Endothelial cell of umbilical vein (primary cell): ENCODE measurements at regions not wholly inside any gene's neighbourhood (a gene's known extent, or its start where the extent isn't known, plus 50 kb on each side); places are given as distances from the start of the nearest gene placed in this dataset.

Experiments
- BruUV-seq: library from RNA; stranded (reverse); fragments of 400-500 nt; replicated peaks from 2 replicates; lab custom pipeline; 2021; lab: Mats Ljungman, UMichigan
- CTCF ChIA-PET: fragments of 300-600, 350-600 bp; sonication (Branson Sonifier 250); formaldehyde crosslinking; loops from one replicate; lab custom pipeline; 2021; ENCODE audit warnings: antibody characterized with exemption, inconsistent platforms; lab: Charles Lee
- POLR2A ChIA-PET: fragments of 300-600, 350-600 bp; sonication (Branson Sonifier 250); formaldehyde crosslinking; loops from one replicate; lab custom pipeline; 2021; ENCODE audit warnings: antibody characterized with exemption, inconsistent platforms; lab: Charles Lee
- DNase-seq: peaks from one replicate; pipeline ENCODE4 v3.0.0-alpha.2; 2011; ENCODE audit warnings: low read depth, low spot score
- FAIRE-seq: peaks from 2 replicates; lab custom pipeline; 2011; peaks lifted over from hg19 to GRCh38; lab: Jason Lieb, UNC
- H2AFZ ChIP-seq: 2 replicates; pipeline ENCODE4 v1.6.0; 2012; ENCODE audit warnings: low read depth, low read length, control low read depth, inconsistent platforms
- H3K27ac ChIP-seq: 2 replicates; pipeline ENCODE4 v1.5.1; 2011; ENCODE audit warnings: low read depth, mild to moderate bottlenecking, control low read depth, low read length, moderate library complexity; ENCODE audit not compliant: insufficient read depth
- H3K27me3 ChIP-seq, 2 experiments: 2 replicates each; pipeline versions ENCODE4 v1.6.0 to v1.6.1; 2011; ENCODE audit warnings: low read length in 2 of 2, mixed read lengths in 1 of 2; ENCODE audit not compliant: control insufficient read depth in 2 of 2, insufficient read depth in 2 of 2
- H3K36me3 ChIP-seq, 2 experiments: 2 replicates in 1 of 2; 3 replicates in 1 of 2; pipeline ENCODE4 v1.5.1; 2011; ENCODE audit warnings: low read length in 2 of 2, mild to moderate bottlenecking in 1 of 2, moderate library complexity in 1 of 2; ENCODE audit not compliant: control insufficient read depth in 2 of 2, insufficient read depth in 2 of 2; ENCODE audit errors: extremely low read depth in 1 of 2
- H3K4me1 ChIP-seq: 3 replicates; pipeline ENCODE4 v1.5.1; 2011; ENCODE audit warnings: mild to moderate bottlenecking, low read length; ENCODE audit not compliant: control insufficient read depth, insufficient read depth; ENCODE audit errors: extremely low read depth
- H3K4me2 ChIP-seq: 2 replicates; pipeline ENCODE4 v1.6.1; 2011; ENCODE audit warnings: low read length, control low read depth, mixed read lengths; ENCODE audit not compliant: insufficient read depth
- H3K4me3 ChIP-seq, 3 experiments: fragments of 200-600 bp in 1 of 3; sonication (generic), shearing (Covaris generic) in 1 of 3; replicated peaks in 1 of 3; 2 replicates each; pipeline ENCODE4 v1.5.1; 2011 to 2016; ENCODE audit warnings: control low read depth in 3 of 3, low read length in 3 of 3, mild to moderate bottlenecking in 2 of 3, inconsistent platforms in 1 of 3, low read depth in 1 of 3, moderate library complexity in 1 of 3; ENCODE audit not compliant: insufficient read depth in 1 of 3
- H3K79me2 ChIP-seq: 2 replicates; pipeline ENCODE4 v1.6.0; 2012; ENCODE audit warnings: low read length, inconsistent platforms; ENCODE audit not compliant: control insufficient read depth, insufficient read depth
- H3K9ac ChIP-seq: replicated peaks from 2 replicates; pipeline ENCODE3; 2011; ENCODE audit warnings: low read length, control low read depth; ENCODE audit not compliant: insufficient read depth; ENCODE audit errors: extremely low read depth
- H3K9me1 ChIP-seq: replicated peaks from 3 replicates; pipeline ENCODE4 v1.6.0; 2011; ENCODE audit warnings: mild to moderate bottlenecking, low read length; ENCODE audit not compliant: control insufficient read depth, insufficient read depth; ENCODE audit errors: extremely low read depth
- H3K9me3 ChIP-seq: replicated peaks from 2 replicates; pipeline ENCODE4 v1.5.1; 2012; ENCODE audit warnings: low read length, inconsistent platforms; ENCODE audit not compliant: control insufficient read depth, insufficient read depth
- H4K20me1 ChIP-seq: replicated peaks from 2 replicates; pipeline ENCODE3; 2011; ENCODE audit warnings: mild to moderate bottlenecking, low read length; ENCODE audit not compliant: control insufficient read depth, insufficient read depth; ENCODE audit errors: extremely low read depth
- CTCF ChIP-seq, 2 donors: IDR thresholded peaks; 1 replicate in 1 of 2; 2 replicates in 1 of 2; pipeline ENCODE4 v1.5.1; 2011; ENCODE audit warnings: low read length in 2 of 2, mild to moderate bottlenecking in 2 of 2, moderate library complexity in 2 of 2, control low read depth in 1 of 2, inconsistent platforms in 1 of 2, low read depth in 1 of 2; ENCODE audit not compliant: insufficient read depth in 1 of 2; ENCODE audit errors: extremely low read depth in 1 of 2
- EZH2 ChIP-seq: IDR thresholded peaks from 2 replicates; pipeline ENCODE4 v1.6.1; 2012; ENCODE audit warnings: borderline replicate concordance, low read depth, mild to moderate bottlenecking, moderate library complexity, low read length, inconsistent platforms; ENCODE audit not compliant: severe bottlenecking
- FOS ChIP-seq: IDR thresholded peaks from 2 replicates; pipeline ENCODE4 v1.6.1; 2011; ENCODE audit warnings: mild to moderate bottlenecking, low read length, moderate library complexity, borderline replicate concordance; ENCODE audit not compliant: insufficient read depth
- GATA2 ChIP-seq: IDR thresholded peaks from 2 replicates; pipeline ENCODE4 v1.7.0; 2011; ENCODE audit warnings: low read depth, mild to moderate bottlenecking, moderate library complexity, mixed read lengths, low read length; ENCODE audit not compliant: insufficient read length, insufficient read depth
- JUN ChIP-seq: IDR thresholded peaks from 2 replicates; pipeline ENCODE4 v1.6.1; 2011; ENCODE audit warnings: borderline replicate concordance, low read depth; ENCODE audit not compliant: insufficient read length, insufficient read depth
- MAX ChIP-seq: IDR thresholded peaks from 2 replicates; pipeline ENCODE4 v1.6.1; 2011; ENCODE audit not compliant: insufficient read depth, insufficient read length
- MYC ChIP-seq: IDR thresholded peaks from one replicate; pipeline ENCODE4 v1.6.1; 2011; ENCODE audit warnings: mild to moderate bottlenecking, low read depth, low read length
- POLR2A ChIP-seq: IDR thresholded peaks from 2 replicates; pipeline ENCODE4 v1.6.1; 2012; ENCODE audit warnings: low read depth, mild to moderate bottlenecking, control low read depth, low read length
- POLR2AphosphoS5 ChIP-seq: IDR thresholded peaks from 2 replicates; pipeline ENCODE4 v1.6.1; 2012; ENCODE audit warnings: low read depth, mild to moderate bottlenecking, control low read depth, low read length, moderate library complexity; ENCODE audit not compliant: insufficient read depth
- dilution Hi-C: fragments of 300-500 bp; cut with MboI; formaldehyde crosslinking; loops from one replicate; pipeline ENCODE4 v1.15.0; 2019; ENCODE audit warnings: low sequenced_read_pairs; ENCODE audit not compliant: extremely low pct_ligation_motif_present
- intact Hi-C: fragments of 100-400 bp; cut with micrococcal nuclease; formaldehyde crosslinking; loops from one replicate; pipeline ENCODE4 v1.10.0; 2022

- peaks cover 2 to 22% of the 10 kb centered on the region in 2 experiments for H3K27me3 ChIP-seq
- no peaks in the 10 kb centered on the region for H3K4me1 ChIP-seq
- BruUV-seq: no TSS peak
- dilution Hi-C loops (no loop called here), intact Hi-C loops (no loop called here)
- no peaks in the 10 kb centered on the region for H3K9me3 ChIP-seq
- no peaks in the 10 kb centered on the region for H3K36me3 ChIP-seq
- no peaks in the 10 kb centered on the region for H4K20me1 ChIP-seq
- CTCF ChIA-PET: no interaction called here
- no peak for TF ChIP-seq POLR2AphosphoS5
- TF ChIP-seq FOS: no peak
- no peak for TF ChIP-seq CTCF (IDR thresholded peaks at IDR 0.05; ENCODE audit: extremely low read depth in 1 of 2, insufficient read depth in 1 of 2, low read depth in 1 of 2, low read length in 2 of 2)
- TF ChIP-seq EZH2: no peak
- no peak for TF ChIP-seq MAX
- H2AFZ ChIP-seq: no peak overlapping the region
- POLR2A ChIA-PET: no interaction called here
- H3K27ac ChIP-seq: no peak overlapping the region
- no peaks in the 10 kb centered on the region for H3K79me2 ChIP-seq
- H3K9ac ChIP-seq: no peak overlapping the region
- no peak for DNase-seq
- FAIRE-seq: no peak
- no peaks in the 10 kb centered on the region for H3K9me1 ChIP-seq
- no peak overlapping the region for H3K4me3 ChIP-seq
- no peak overlapping the region for H3K4me2 ChIP-seq
Observed at GRCh38 chr15:70589728-70590127, 173.6 kb downstream of the UACA start.

GRCh38 chr15:70589221-70589620 is 174.1 kb downstream of the UACA start:
- H3K27ac ChIP-seq: no peak overlapping the region
- dilution Hi-C loops (no loop called here), intact Hi-C loops (no loop called here)
- DNase-seq: no peak
- no peaks in the 10 kb centered on the region for H3K9me3 ChIP-seq
- H2AFZ ChIP-seq: no peak overlapping the region
- H3K4me1 ChIP-seq: no peaks in the 10 kb centered on the region
- no peak overlapping the region for H3K4me2 ChIP-seq
- CTCF ChIA-PET: interaction anchor here (0.9 to 4.7 kb wide), 2 partner anchors 20 to 61 kb away, joined by 3 to 15 read pairs; no protein-coding TSS in a partner anchor
- peaks cover 5 to 26% of the 10 kb centered on the region in 2 experiments for H3K27me3 ChIP-seq
- no peaks in the 10 kb centered on the region for H4K20me1 ChIP-seq
- H3K9ac ChIP-seq: no peak overlapping the region
- no peaks in the 10 kb centered on the region for H3K79me2 ChIP-seq
- H3K9me1 ChIP-seq: no peaks in the 10 kb centered on the region
- POLR2A ChIA-PET: no interaction called here
- FAIRE-seq: no peak
- no TSS peak for BruUV-seq
- no peaks in the 10 kb centered on the region for H3K36me3 ChIP-seq
- no peak overlapping the region for H3K4me3 ChIP-seq
- no peak for TF ChIP-seq FOS
- no peak for TF ChIP-seq MYC
- no peak for TF ChIP-seq JUN
- TF ChIP-seq EZH2: no peak
- TF ChIP-seq MAX: no peak
- TF ChIP-seq POLR2A: no peak
- TF ChIP-seq CTCF (IDR thresholded peaks at IDR 0.05; ENCODE audit: extremely low read depth in 1 of 2, insufficient read depth in 1 of 2, low read depth in 1 of 2, low read length in 2 of 2): no peak
- no peak for TF ChIP-seq GATA2
- TF ChIP-seq POLR2AphosphoS5: no peak
